Suprapubic skin (tissue), 4 donors: ENCODE measurements at regions not wholly inside any gene's neighbourhood (a gene's known extent, or its start where the extent isn't known, plus 50 kb on each side); places are given as distances from the start of the nearest gene placed in this dataset.

ENCODE experiments used
- EP300 ChIP-seq: sonication (generic); formaldehyde crosslinking; IDR thresholded peaks from one replicate; pipeline ENCODE4 v1.6.1; 2017; ENCODE audit warnings: antibody characterized with exemption
- POLR2A ChIP-seq, 2 donors: fragments of 450-650 bp; IDR thresholded peaks; one replicate each; pipeline ENCODE4 v1.6.1; 2017; ENCODE audit warnings: antibody characterized with exemption in 2 of 2, mild to moderate bottlenecking in 2 of 2, moderate library complexity in 2 of 2
- POLR2AphosphoS5 ChIP-seq, 3 donors: sonication (generic); formaldehyde crosslinking; IDR thresholded peaks; one replicate each; pipeline ENCODE4 v1.6.1; 2017; ENCODE audit warnings: antibody characterized with exemption in 3 of 3
- TF ChIP-seq, protein P1 (sequence below), 2 donors: fragments of 200-600 bp in 1 of 2; fragments of 450-650 bp in 1 of 2; sonication (generic) in 1 of 2; IDR thresholded peaks; one replicate each; pipeline ENCODE4 v1.5.1; 2016 to 2019; ENCODE audit warnings: antibody characterized with exemption in 2 of 2, mild to moderate bottlenecking in 1 of 2, moderate library complexity in 1 of 2

GRCh38 chrX:45842926-45843315, 642.2 kb upstream of the DIPK2B start:
- TF ChIP-seq POLR2A (IDR thresholded peaks at IDR 0.05): no peak
- TF ChIP-seq, protein P1, sequence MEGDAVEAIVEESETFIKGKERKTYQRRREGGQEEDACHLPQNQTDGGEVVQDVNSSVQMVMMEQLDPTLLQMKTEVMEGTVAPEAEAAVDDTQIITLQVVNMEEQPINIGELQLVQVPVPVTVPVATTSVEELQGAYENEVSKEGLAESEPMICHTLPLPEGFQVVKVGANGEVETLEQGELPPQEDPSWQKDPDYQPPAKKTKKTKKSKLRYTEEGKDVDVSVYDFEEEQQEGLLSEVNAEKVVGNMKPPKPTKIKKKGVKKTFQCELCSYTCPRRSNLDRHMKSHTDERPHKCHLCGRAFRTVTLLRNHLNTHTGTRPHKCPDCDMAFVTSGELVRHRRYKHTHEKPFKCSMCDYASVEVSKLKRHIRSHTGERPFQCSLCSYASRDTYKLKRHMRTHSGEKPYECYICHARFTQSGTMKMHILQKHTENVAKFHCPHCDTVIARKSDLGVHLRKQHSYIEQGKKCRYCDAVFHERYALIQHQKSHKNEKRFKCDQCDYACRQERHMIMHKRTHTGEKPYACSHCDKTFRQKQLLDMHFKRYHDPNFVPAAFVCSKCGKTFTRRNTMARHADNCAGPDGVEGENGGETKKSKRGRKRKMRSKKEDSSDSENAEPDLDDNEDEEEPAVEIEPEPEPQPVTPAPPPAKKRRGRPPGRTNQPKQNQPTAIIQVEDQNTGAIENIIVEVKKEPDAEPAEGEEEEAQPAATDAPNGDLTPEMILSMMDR (IDR thresholded peaks at IDR 0.05): no peak
- no peak for TF ChIP-seq EP300
- TF ChIP-seq POLR2AphosphoS5 (IDR thresholded peaks at IDR 0.05): no peak
